IMR-90 (cell line): ENCODE measurements at regions not wholly inside any gene's neighbourhood (a gene's known extent, or its start where the extent isn't known, plus 50 kb on each side); places are given as distances from the start of the nearest gene placed in this dataset.

Experiments used
- CEBPB ChIP-seq: IDR thresholded peaks from 2 replicates; pipeline ENCODE4 v1.6.1; 2012; ENCODE audit warnings: low read depth, low read length, improper control_type of control experiment
- CTCF ChIP-seq: conservative IDR thresholded peaks from 2 replicates; pipeline ENCODE4 v1.5.1; 2012; ENCODE audit warnings: mild to moderate bottlenecking, low read depth, low read length, improper control_type of control experiment
- POLR2A ChIP-seq: IDR thresholded peaks from 2 replicates; pipeline ENCODE4 v1.6.1; 2012; ENCODE audit warnings: mild to moderate bottlenecking, low read depth, low read length
- RCOR1 ChIP-seq: IDR thresholded peaks from 2 replicates; pipeline ENCODE4 v1.6.1; 2012; ENCODE audit warnings: mild to moderate bottlenecking, low read length, improper control_type of control experiment; ENCODE audit not compliant: insufficient replicate concordance
- RFX5 ChIP-seq: IDR thresholded peaks from 2 replicates; pipeline ENCODE4 v1.8.0; 2012; ENCODE audit warnings: low read depth, mild to moderate bottlenecking, low read length, moderate library complexity
- SMC3 ChIP-seq: fragments of 150-350 bp; IDR thresholded peaks from 2 replicates; pipeline ENCODE4 v1.6.1; 2016; ENCODE audit warnings: low read depth, mild to moderate bottlenecking, antibody characterized with exemption, low read length, moderate library complexity
- USF2 ChIP-seq: fragments of 150-350 bp; IDR thresholded peaks from 2 replicates; pipeline ENCODE4 v1.6.1; 2017; ENCODE audit warnings: mild to moderate bottlenecking, antibody characterized with exemption, low read length, low read depth

DNA sequence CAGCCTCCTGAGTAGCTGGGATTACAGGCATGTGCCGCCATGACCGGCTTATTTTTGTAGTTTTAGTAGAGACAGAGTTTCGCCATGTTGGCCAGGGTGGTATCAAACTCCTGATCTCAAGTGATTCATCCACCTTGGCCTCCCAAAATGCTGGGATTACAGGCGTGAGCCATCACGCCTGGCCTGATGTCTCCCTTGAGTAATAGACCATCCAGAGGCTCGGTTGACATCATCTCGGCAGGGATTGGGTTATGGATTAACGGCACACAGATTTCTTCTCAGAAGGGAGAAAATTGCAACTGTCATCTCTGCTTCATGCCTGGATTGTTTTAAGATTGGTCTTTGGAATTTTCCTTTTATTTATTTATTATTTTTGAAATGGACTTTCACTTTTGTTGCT, 239.2 kb upstream of the LARGE1 start:
- TF ChIP-seq CTCF, result no peak
- TF ChIP-seq USF2, result no peak
- TF ChIP-seq RFX5, result no peak
- TF ChIP-seq CEBPB, result no peak
- no peak for TF ChIP-seq RCOR1
- TF ChIP-seq POLR2A, result no peak
- TF ChIP-seq SMC3, result no peak
